IMR-90 (cell line): ENCODE measurements at regions not wholly inside any gene's neighbourhood (a gene's known extent, or its start where the extent isn't known, plus 50 kb on each side); places are given as distances from the start of the nearest gene placed in this dataset.

Source experiments
- ATAC-seq: fragments of 200-7000 bp; cut with Tn5 transposase; 2 replicates; pipeline ENCODE4 v1.9.1; 2020; ENCODE audit warnings: low read depth, mild to moderate bottlenecking, moderate library complexity
- BruUV-seq: library from RNA; stranded (reverse); fragments of 400-500 nt; replicated peaks from 2 replicates; lab custom pipeline; 2021; lab: Mats Ljungman, UMichigan
- CTCF ChIA-PET: fragments of 300-600 bp; formaldehyde crosslinking; extraction: SDS; loops from one replicate; lab custom pipeline; 2021; ENCODE audit warnings: antibody characterized with exemption; lab: Yijun Ruan, JAX
- POLR2A ChIA-PET: fragments of 300-600 bp; sonication (Branson Sonifier 250); formaldehyde crosslinking; loops from one replicate; lab custom pipeline; 2022; ENCODE audit warnings: antibody characterized with exemption; ENCODE audit not compliant: unreplicated experiment; lab: Charles Lee
- DNase-seq: peaks from one replicate; pipeline ENCODE4 v3.0.0; 2013
- H2AFZ ChIP-seq: replicated peaks from 2 replicates; pipeline ENCODE3; 2013; ENCODE audit warnings: low read length, mild to moderate bottlenecking; ENCODE audit not compliant: poor library complexity
- H2AK5ac ChIP-seq: 2 replicates; pipeline ENCODE4 v1.6.1; 2013; ENCODE audit warnings: low read depth, low read length, inconsistent platforms
- H2AK9ac ChIP-seq: replicated peaks from 2 replicates; pipeline ENCODE3; 2013; ENCODE audit warnings: mild to moderate bottlenecking, low read depth, low read length, moderate library complexity; ENCODE audit not compliant: poor library complexity
- H2BK120ac ChIP-seq: 2 replicates; pipeline ENCODE4 v1.6.1; 2013; ENCODE audit warnings: low read depth, low read length, inconsistent platforms
- H2BK15ac ChIP-seq: 3 replicates; pipeline ENCODE4 v1.6.1; 2013; ENCODE audit warnings: low read depth, low read length, inconsistent platforms
- H2BK20ac ChIP-seq: 2 replicates; pipeline ENCODE4 v1.6.1; 2013; ENCODE audit warnings: low read depth, mild to moderate bottlenecking, inconsistent platforms, low read length, moderate library complexity
- H2BK5ac ChIP-seq: 2 replicates; pipeline ENCODE4 v1.6.1; 2013; ENCODE audit warnings: mild to moderate bottlenecking, low read depth, low read length, inconsistent platforms; ENCODE audit not compliant: poor library complexity, severe bottlenecking
- H3K14ac ChIP-seq: replicated peaks from 2 replicates; pipeline ENCODE4 v1.6.1; 2013; ENCODE audit warnings: low read depth, low read length, inconsistent platforms
- H3K18ac ChIP-seq: 2 replicates; pipeline ENCODE4 v1.6.1; 2013; ENCODE audit warnings: low read depth, low read length, control low read depth
- H3K23ac ChIP-seq: 2 replicates; pipeline ENCODE4 v1.6.1; 2013; ENCODE audit warnings: low read depth, low read length, inconsistent platforms
- H3K27ac ChIP-seq: 2 replicates; pipeline ENCODE4 v1.5.1; 2013; ENCODE audit warnings: mild to moderate bottlenecking, control low read depth, low read length; ENCODE audit not compliant: insufficient read depth
- H3K27me3 ChIP-seq: 2 replicates; pipeline ENCODE4 v1.6.1; 2013; ENCODE audit warnings: low read length; ENCODE audit not compliant: control insufficient read depth, insufficient read depth
- H3K36me3 ChIP-seq: 2 replicates; pipeline ENCODE4 v1.6.1; 2013; ENCODE audit warnings: low read length, mixed read lengths; ENCODE audit not compliant: control insufficient read depth, insufficient read depth
- H3K4ac ChIP-seq: 2 replicates; pipeline ENCODE4 v1.6.1; 2013; ENCODE audit warnings: low read depth, low read length, inconsistent platforms
- H3K4me1 ChIP-seq: 2 replicates; pipeline ENCODE4 v1.6.1; 2013; ENCODE audit warnings: low read length, mixed read lengths; ENCODE audit not compliant: control insufficient read depth, insufficient read depth
- H3K4me2 ChIP-seq: 2 replicates; pipeline ENCODE4 v1.6.1; 2013; ENCODE audit warnings: low read depth, mild to moderate bottlenecking, control low read depth, low read length, moderate library complexity
- H3K4me3 ChIP-seq: 2 replicates; pipeline ENCODE4 v1.5.1; 2013; ENCODE audit warnings: low read depth, mild to moderate bottlenecking, control low read depth, low read length, moderate library complexity; ENCODE audit not compliant: insufficient read depth
- H3K56ac ChIP-seq: 2 replicates; pipeline ENCODE4 v1.6.1; 2013; ENCODE audit warnings: low read length, inconsistent platforms; ENCODE audit not compliant: insufficient read depth; ENCODE audit errors: extremely low read depth
- H3K79me1 ChIP-seq, 2 experiments: 2 replicates each; pipeline ENCODE4 v1.6.1; 2013; ENCODE audit warnings: low read length in 2 of 2, inconsistent platforms in 1 of 2, low read depth in 1 of 2
- H3K9ac ChIP-seq: 2 replicates; pipeline ENCODE4 v1.6.1; 2013; ENCODE audit warnings: low read depth, low read length, control low read depth
- H3K9me1 ChIP-seq: 2 replicates; pipeline ENCODE4 v1.6.1; 2013; ENCODE audit warnings: low read length, inconsistent platforms; ENCODE audit not compliant: insufficient read depth
- H3K9me3 ChIP-seq: 2 replicates; pipeline ENCODE4 v1.6.1; 2013; ENCODE audit warnings: low read length; ENCODE audit not compliant: control insufficient read depth, insufficient read depth
- H4K20me1 ChIP-seq: 2 replicates; pipeline ENCODE4 v1.6.1; 2013; ENCODE audit warnings: low read length, inconsistent platforms; ENCODE audit not compliant: insufficient read depth
- H4K5ac ChIP-seq: 2 replicates; pipeline ENCODE4 v1.6.1; 2013; ENCODE audit warnings: mild to moderate bottlenecking, low read depth, low read length, control low read depth
- H4K8ac ChIP-seq, 2 experiments: 2 replicates each; pipeline ENCODE4 v1.6.1; 2013; ENCODE audit warnings: low read depth in 2 of 2, low read length in 2 of 2, control low read depth in 1 of 2, inconsistent platforms in 1 of 2
- H4K91ac ChIP-seq: 2 replicates; pipeline ENCODE4 v1.6.1; 2013; ENCODE audit warnings: low read depth, low read length, inconsistent platforms; ENCODE audit not compliant: insufficient read depth
- BHLHE40 ChIP-seq: fragments of 150-350 bp; IDR thresholded peaks from 2 replicates; pipeline ENCODE4 v1.6.1; 2016; ENCODE audit warnings: mild to moderate bottlenecking, low read depth, low read length
- CEBPB ChIP-seq: IDR thresholded peaks from 2 replicates; pipeline ENCODE4 v1.6.1; 2012; ENCODE audit warnings: low read depth, low read length, improper control_type of control experiment
- CHD1 ChIP-seq: IDR thresholded peaks from 2 replicates; pipeline ENCODE4 v1.6.1; 2012; ENCODE audit warnings: low read depth, low read length, improper control_type of control experiment
- FOS ChIP-seq: fragments of 150-350 bp; IDR thresholded peaks from 2 replicates; pipeline ENCODE4 v1.6.1; 2016; ENCODE audit warnings: low read depth, low read length
- MAZ ChIP-seq: IDR thresholded peaks from 2 replicates; pipeline ENCODE4 v1.6.1; 2012; ENCODE audit warnings: low read depth, mild to moderate bottlenecking, low read length, improper control_type of control experiment, moderate library complexity, borderline replicate concordance
- MXI1 ChIP-seq: IDR thresholded peaks from 2 replicates; pipeline ENCODE4 v1.6.1; 2012; ENCODE audit warnings: low read depth, mild to moderate bottlenecking, low read length, moderate library complexity, borderline replicate concordance
- POLR2A ChIP-seq: IDR thresholded peaks from 2 replicates; pipeline ENCODE4 v1.6.1; 2012; ENCODE audit warnings: mild to moderate bottlenecking, low read depth, low read length
- RAD21 ChIP-seq: IDR thresholded peaks from 2 replicates; pipeline ENCODE4 v1.6.1; 2012; ENCODE audit warnings: low read length, improper control_type of control experiment
- RCOR1 ChIP-seq: IDR thresholded peaks from 2 replicates; pipeline ENCODE4 v1.6.1; 2012; ENCODE audit warnings: mild to moderate bottlenecking, low read length, improper control_type of control experiment; ENCODE audit not compliant: insufficient replicate concordance
- SMC3 ChIP-seq: fragments of 150-350 bp; IDR thresholded peaks from 2 replicates; pipeline ENCODE4 v1.6.1; 2016; ENCODE audit warnings: low read depth, mild to moderate bottlenecking, antibody characterized with exemption, low read length, moderate library complexity
- WGBS, 2 experiments: methylation state at CpG; one replicate each; pipeline versions ENCODE4 v1.1.5 to v1.1.7; 2013; ENCODE audit warnings: missing lambda C conversion rate in 2 of 2; ENCODE audit not compliant: insufficient read length in 1 of 2; ENCODE audit errors: extremely low coverage in 2 of 2; 5-methylcytosine and 5-hydroxymethylcytosine counted together
- dilution Hi-C: fragments of 300-500 bp; cut with HindIII; formaldehyde crosslinking; loops from one replicate; pipeline ENCODE4 v1.14.3; 2018; ENCODE audit warnings: low sequenced_read_pairs; ENCODE audit not compliant: unreplicated experiment
- in situ Hi-C: fragments of 300-500 bp; cut with MboI; formaldehyde crosslinking; loops from 3 replicates; pipeline ENCODE4 v1.14.3; 2019; ENCODE audit warnings: low sequenced_read_pairs, inconsistent platforms, mixed read lengths
- intact Hi-C: fragments of 100-400 bp; cut with micrococcal nuclease; formaldehyde crosslinking; loops from 2 replicates; pipeline ENCODE4 v1.10.0; 2022
- TF ChIP-seq, protein P1 (sequence below): conservative IDR thresholded peaks from 2 replicates; pipeline ENCODE4 v1.5.1; 2012; ENCODE audit warnings: mild to moderate bottlenecking, low read depth, low read length, improper control_type of control experiment
- TF ChIP-seq, protein P2 (sequence below): fragments of 150-350 bp; IDR thresholded peaks from 2 replicates; pipeline ENCODE4 v1.6.1; 2016; ENCODE audit warnings: low read depth, mild to moderate bottlenecking, low read length, moderate library complexity, borderline replicate concordance
- TF ChIP-seq, protein P3 (sequence below): fragments of 150-350 bp; IDR thresholded peaks from 2 replicates; pipeline ENCODE4 v1.6.1; 2017; ENCODE audit warnings: mild to moderate bottlenecking, antibody characterized with exemption, low read length, low read depth

DNA sequence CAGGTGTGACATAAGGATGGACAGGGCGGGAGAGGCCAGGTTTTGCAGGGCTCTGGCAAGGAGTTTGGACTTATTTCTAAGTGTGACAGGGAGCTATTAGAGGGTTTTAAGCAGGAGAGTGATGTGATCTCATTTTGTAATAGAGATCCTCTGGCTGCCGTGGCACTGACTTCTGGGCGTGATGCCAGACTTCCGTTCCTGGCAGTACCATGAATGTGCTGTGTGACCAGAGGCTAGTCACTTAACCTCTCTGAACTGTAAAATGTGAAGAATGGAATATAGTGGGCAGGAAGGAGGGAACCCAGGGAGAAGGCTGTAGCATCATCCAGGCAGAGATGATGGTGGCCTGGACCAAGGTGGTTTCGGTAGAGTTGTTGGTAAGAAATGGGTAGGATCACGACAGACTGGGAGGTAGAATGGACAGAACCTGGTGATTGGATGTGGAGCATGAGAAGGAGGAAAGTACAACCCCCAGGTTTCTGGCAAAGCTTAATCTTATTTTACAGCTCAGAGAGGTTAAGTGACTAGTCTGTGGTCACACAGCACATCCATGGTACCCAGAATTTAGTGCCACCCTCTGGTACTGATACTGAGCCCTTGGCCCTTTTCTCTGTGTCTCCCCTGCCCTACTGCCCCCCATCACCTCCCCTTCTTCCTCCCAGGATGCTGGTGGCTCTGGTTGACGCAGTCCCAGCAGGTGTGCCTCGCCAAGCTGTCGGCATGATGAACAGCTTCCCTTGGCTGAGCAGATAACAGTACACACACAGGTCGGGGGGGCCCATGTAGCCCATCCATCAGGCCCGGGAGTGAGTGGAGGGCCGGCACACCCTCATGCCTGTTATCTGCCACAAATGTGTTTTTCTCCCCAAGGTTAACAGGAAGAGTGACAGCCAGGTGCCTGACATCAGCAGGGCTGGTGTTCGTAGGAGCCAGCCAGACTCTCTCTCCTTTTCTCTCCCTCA lies 52.9 kb upstream of the CTNNBL1 start (continued):
- TF ChIP-seq MAZ, result no peak

DNA sequence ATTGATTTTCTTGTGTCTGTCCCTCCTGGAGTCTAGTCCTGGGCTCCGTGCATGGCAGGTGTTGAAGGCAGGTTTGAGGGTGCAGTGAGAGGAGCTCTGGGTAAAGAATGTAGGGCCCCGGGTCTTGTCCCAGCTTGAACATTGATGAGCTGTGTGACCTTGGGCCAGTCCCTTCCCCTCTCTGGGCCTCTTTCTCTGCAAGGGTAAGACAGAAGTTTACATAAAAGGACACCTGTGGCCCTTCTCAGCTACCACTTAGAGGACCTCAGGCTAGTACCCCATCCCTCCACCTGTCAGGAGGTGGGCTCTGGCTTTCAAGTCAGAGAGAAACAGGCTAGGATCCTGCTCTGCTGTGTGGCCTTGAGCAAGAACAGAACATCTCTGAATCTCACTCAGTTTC lies 55.3 kb upstream of the CTNNBL1 start:
- Histone ChIP-seq H3K23ac (no peak overlapping the region), H3K27ac (no peak overlapping the region), H3K27me3 (peaks cover 21% of the 10 kb centered on the region), H2AK5ac (no peak overlapping the region), H2AFZ (no peak overlapping the region), H3K4ac (no peak overlapping the region), H3K4me3 (no peak overlapping the region), H3K18ac (no peak overlapping the region), H4K8ac (no peak overlapping the region), H2BK120ac (no peak overlapping the region), H2BK15ac (no peak overlapping the region), H4K20me1 (no peaks in the 10 kb centered on the region; the same call in 1 of the 2 replicates), H2BK20ac (no peak overlapping the region), H3K79me1 (no peaks in the 10 kb centered on the region), H2BK5ac (no peak overlapping the region), H2AK9ac (no peak overlapping the region), H3K9me3 (peaks cover 8% of the 10 kb centered on the region), H3K14ac (no peak overlapping the region), H3K4me1 (no peaks in the 10 kb centered on the region), H3K9me1 (no peaks in the 10 kb centered on the region), H3K56ac (no peak overlapping the region), H4K5ac (no peak overlapping the region), H3K36me3 (no peaks in the 10 kb centered on the region), H3K4me2 (no peak overlapping the region), H4K91ac (no peak overlapping the region), H3K9ac (no peak overlapping the region)
- DNase-seq (no peak), ATAC-seq (no peak)
- dilution Hi-C loops (no loop called here), in situ Hi-C loops (no loop called here), intact Hi-C loops (no loop called here)
- POLR2A ChIA-PET, result interaction anchor here (0.5 kb wide), 1 partner anchor 312 kb away, joined by 3 read pairs; no protein-coding TSS in a partner anchor
- CTCF ChIA-PET, result no interaction called here
- WGBS, 2 experiments, result no CpG with 5 or more reads among the region's 2 CpGs
- no TSS peak for BruUV-seq
- TF ChIP-seq FOS, result no peak
- no peak for TF ChIP-seq RCOR1
- TF ChIP-seq SMC3, result no peak
- no peak for TF ChIP-seq CHD1
- TF ChIP-seq BHLHE40, result no peak
- TF ChIP-seq CEBPB, result no peak
- TF ChIP-seq, protein P1, sequence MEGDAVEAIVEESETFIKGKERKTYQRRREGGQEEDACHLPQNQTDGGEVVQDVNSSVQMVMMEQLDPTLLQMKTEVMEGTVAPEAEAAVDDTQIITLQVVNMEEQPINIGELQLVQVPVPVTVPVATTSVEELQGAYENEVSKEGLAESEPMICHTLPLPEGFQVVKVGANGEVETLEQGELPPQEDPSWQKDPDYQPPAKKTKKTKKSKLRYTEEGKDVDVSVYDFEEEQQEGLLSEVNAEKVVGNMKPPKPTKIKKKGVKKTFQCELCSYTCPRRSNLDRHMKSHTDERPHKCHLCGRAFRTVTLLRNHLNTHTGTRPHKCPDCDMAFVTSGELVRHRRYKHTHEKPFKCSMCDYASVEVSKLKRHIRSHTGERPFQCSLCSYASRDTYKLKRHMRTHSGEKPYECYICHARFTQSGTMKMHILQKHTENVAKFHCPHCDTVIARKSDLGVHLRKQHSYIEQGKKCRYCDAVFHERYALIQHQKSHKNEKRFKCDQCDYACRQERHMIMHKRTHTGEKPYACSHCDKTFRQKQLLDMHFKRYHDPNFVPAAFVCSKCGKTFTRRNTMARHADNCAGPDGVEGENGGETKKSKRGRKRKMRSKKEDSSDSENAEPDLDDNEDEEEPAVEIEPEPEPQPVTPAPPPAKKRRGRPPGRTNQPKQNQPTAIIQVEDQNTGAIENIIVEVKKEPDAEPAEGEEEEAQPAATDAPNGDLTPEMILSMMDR, result no peak
- no peak for TF ChIP-seq RAD21
- no peak for TF ChIP-seq MXI1
- TF ChIP-seq, protein P2, sequence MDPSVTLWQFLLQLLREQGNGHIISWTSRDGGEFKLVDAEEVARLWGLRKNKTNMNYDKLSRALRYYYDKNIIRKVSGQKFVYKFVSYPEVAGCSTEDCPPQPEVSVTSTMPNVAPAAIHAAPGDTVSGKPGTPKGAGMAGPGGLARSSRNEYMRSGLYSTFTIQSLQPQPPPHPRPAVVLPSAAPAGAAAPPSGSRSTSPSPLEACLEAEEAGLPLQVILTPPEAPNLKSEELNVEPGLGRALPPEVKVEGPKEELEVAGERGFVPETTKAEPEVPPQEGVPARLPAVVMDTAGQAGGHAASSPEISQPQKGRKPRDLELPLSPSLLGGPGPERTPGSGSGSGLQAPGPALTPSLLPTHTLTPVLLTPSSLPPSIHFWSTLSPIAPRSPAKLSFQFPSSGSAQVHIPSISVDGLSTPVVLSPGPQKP, result no peak
- TF ChIP-seq, protein P3, sequence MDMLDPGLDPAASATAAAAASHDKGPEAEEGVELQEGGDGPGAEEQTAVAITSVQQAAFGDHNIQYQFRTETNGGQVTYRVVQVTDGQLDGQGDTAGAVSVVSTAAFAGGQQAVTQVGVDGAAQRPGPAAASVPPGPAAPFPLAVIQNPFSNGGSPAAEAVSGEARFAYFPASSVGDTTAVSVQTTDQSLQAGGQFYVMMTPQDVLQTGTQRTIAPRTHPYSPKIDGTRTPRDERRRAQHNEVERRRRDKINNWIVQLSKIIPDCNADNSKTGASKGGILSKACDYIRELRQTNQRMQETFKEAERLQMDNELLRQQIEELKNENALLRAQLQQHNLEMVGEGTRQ, result no peak
- no peak for TF ChIP-seq POLR2A
